ENCODE measurements at regions not wholly inside any gene's neighbourhood (a gene's known extent, or its start where the extent isn't known, plus 50 kb on each side); places are given as distances from the start of the nearest gene placed in this dataset.
"Not testable (repeated sequence)": the region's sequence is repeated elsewhere in the genome, so short reads cannot be mapped to it uniquely, and the experiment has no call there.

DNA sequence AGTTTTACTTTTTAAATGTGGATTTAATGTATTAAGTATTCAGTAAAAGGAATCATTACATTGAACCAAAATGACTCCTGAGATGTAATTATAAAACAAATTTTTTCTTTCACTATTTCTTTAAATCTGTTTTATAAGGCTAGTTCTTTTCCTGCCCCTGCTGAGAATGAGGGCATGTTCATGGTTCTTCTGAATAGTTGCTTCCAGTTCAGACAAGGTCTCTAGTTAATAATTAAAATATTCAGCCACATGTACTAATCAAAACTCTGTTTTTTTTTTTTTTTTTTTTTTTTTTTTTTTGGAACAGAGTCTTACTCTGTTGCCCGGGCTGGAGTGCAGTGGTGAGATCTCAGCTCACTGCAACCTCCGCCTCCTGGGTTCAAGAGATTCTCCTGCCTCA is 321.2 kb downstream of the DNAJB9 start:
- TF ChIP-seq, protein P1, sequence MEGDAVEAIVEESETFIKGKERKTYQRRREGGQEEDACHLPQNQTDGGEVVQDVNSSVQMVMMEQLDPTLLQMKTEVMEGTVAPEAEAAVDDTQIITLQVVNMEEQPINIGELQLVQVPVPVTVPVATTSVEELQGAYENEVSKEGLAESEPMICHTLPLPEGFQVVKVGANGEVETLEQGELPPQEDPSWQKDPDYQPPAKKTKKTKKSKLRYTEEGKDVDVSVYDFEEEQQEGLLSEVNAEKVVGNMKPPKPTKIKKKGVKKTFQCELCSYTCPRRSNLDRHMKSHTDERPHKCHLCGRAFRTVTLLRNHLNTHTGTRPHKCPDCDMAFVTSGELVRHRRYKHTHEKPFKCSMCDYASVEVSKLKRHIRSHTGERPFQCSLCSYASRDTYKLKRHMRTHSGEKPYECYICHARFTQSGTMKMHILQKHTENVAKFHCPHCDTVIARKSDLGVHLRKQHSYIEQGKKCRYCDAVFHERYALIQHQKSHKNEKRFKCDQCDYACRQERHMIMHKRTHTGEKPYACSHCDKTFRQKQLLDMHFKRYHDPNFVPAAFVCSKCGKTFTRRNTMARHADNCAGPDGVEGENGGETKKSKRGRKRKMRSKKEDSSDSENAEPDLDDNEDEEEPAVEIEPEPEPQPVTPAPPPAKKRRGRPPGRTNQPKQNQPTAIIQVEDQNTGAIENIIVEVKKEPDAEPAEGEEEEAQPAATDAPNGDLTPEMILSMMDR (IDR thresholded peaks at IDR 0.05; ENCODE audit: control insufficient read depth, insufficient read depth, low read depth, low read length, missing control alignments) = no peak
- H3K4me3 ChIP-seq (ENCODE audit: control insufficient read depth, low read depth, low read length) = no peak overlapping the region
- no peak for DNase-seq (ENCODE audit: low read depth)

DNA sequence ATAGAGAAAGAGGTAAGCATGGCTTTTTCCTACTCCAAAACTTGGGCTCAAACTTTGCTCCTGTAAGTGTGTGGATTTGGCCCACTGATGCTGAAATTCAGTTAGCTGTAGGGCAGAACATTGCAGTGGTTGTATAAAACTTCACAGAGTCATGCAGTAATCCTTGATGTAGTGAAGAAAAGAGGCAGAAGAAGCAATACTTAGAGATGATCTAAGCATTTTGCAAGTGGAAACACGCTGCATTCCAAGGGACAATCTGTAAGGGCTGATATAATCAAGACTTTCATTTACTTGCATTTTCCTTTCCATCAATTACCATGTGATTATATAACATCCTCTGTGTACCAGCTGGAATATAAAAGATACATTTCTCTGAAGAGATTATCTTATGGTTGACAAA is 338.8 kb downstream of the DNAJB9 start:
- TF ChIP-seq, protein P1 (IDR thresholded peaks at IDR 0.05; ENCODE audit: control insufficient read depth, insufficient read depth, low read depth, low read length, missing control alignments) = no peak
- no peak overlapping the region for H3K4me3 ChIP-seq (ENCODE audit: control insufficient read depth, low read depth, low read length)
- DNase-seq (ENCODE audit: low read depth) = no peak

DNA sequence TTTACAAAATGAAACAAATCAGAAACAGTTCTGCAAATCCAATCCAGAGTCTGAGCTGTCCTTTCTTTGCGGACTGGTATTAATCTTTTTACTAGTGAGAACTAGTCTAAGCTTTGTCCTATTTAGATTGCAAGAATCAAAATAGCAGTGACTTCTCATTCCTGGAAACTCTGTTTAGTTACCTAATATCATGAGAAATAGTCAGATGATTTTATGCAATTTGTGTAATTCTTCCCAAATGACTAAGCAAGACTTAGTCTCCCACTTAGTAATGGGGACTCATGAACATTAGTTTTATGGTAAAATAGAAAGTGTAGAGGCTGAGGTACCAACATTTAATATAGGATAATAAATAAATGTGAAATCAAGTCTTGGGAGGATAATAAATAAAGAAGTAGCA is 341.3 kb downstream of the DNAJB9 start:
- TF ChIP-seq, protein P1 (IDR thresholded peaks at IDR 0.05; ENCODE audit: control insufficient read depth, insufficient read depth, low read depth, low read length, missing control alignments) = no peak
- DNase-seq (ENCODE audit: low read depth) = no peak
- H3K4me3 ChIP-seq (ENCODE audit: control insufficient read depth, low read depth, low read length) = no peak overlapping the region

DNA sequence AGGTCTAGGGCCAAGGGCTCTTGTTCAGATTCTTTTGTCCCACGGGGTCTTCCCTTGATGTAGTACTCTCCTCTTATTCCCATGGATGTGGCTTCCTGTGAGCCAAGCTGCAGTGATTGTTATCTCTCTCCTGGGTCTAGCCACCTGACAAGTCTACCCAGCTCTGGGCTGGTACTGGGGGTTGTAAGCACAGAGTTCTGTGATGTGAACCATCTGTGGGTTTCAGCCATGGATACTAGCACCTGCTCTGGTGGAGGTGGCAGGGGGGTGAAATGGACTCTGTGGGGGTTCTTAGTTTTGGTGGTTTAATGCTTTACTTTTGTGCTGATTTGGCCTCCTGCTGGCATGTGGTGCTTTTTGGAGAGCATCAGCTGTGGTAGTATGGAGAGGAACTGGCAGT is 350.8 kb downstream of the DNAJB9 start:
- no peak for DNase-seq (ENCODE audit: low read depth)
- no peak overlapping the region for H3K4me3 ChIP-seq (ENCODE audit: control insufficient read depth, low read depth, low read length)
- TF ChIP-seq, protein P1 (IDR thresholded peaks at IDR 0.05; ENCODE audit: control insufficient read depth, insufficient read depth, low read depth, low read length, missing control alignments) = no peak

DNA sequence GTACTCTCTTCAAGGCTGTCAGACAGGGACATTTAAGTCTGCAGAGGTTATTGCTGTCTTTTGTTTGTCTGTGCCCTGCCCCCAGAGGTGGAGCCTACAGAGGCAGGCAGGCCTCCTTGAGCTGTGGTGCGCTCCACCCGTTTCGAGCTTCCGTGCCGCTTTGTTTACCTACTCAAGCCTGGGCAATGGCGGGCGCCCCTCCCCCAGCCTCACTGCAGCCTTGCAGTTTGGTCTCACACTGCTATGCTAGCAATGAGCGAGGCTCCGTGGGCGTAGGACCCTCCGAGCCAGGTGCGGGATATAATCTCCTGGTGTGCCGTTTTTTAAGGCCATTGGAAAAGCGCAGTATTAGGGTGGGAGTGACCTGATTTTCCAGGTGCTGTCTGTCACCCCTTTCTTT is 373.4 kb downstream of the DNAJB9 start:
- not testable (repeated sequence) for H3K4me3 ChIP-seq (ENCODE audit: control insufficient read depth, low read depth, low read length); DNase-seq (ENCODE audit: low read depth)

DNA sequence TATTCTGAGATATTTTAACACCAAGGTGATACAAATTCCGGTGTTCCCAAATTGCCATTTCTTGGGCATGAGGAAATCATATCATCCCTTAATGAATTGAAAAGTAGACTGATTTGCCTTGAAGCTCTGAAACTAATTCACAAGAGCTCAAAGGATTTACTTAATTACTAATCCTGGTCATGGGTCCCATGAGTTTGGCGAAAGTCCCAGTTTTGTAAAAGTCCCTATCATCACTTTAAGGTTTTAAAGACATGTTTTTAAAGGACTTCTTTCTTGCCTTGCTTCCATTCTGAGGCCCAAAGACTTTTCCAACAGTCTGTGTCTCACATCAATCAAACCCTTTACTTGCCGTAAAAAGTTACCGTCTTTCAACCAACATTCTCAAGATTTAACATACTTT is 377.9 kb downstream of the DNAJB9 start:
- no peak for DNase-seq (ENCODE audit: low read depth)
- no peak overlapping the region for H3K4me3 ChIP-seq (ENCODE audit: control insufficient read depth, low read depth, low read length)
- TF ChIP-seq, protein P1 (IDR thresholded peaks at IDR 0.05; ENCODE audit: control insufficient read depth, insufficient read depth, low read depth, low read length, missing control alignments) = no peak

DNA sequence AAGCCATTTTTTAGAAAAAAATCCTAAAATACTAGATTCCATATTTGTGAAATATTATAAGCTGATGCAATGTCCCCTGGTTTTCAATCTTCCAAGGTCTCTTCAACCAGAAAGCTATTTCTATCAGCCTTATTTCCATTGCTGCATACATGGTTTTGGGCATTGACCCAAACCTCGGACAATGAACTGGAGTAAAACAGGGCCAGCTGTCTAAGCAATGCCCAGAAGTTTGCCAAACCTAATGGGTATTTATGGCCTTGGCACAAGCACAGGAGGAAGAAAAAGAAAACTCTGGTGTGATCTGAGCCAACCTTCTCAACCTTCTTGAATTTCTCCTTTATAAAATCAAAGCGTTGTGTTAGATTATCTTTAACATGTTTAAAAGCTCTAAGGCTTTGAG is 402.3 kb downstream of the DNAJB9 start:
- TF ChIP-seq, protein P1 (IDR thresholded peaks at IDR 0.05; ENCODE audit: control insufficient read depth, insufficient read depth, low read depth, low read length, missing control alignments) = no peak
- H3K4me3 ChIP-seq (ENCODE audit: control insufficient read depth, low read depth, low read length) = no peak overlapping the region
- DNase-seq (ENCODE audit: low read depth) = no peak

Data from AG09309 (cell line).